ENCODE measurements at regions not wholly inside any gene's neighbourhood (a gene's known extent, or its start where the extent isn't known, plus 50 kb on each side); places are given as distances from the start of the nearest gene placed in this dataset.
"Not testable (repeated sequence)": the region's sequence is repeated elsewhere in the genome, so short reads cannot be mapped to it uniquely, and the experiment has no call there.

- no peak overlapping the region for H3K4me3 Mint-ChIP-seq
- DNase-seq = no peak
- no peak for TF ChIP-seq CTCF (IDR thresholded peaks at IDR 0.05)
- no peaks in the 10 kb centered on the region for H3K4me1 Mint-ChIP-seq (ENCODE audit: low read depth)
- no peak overlapping the region for H3K27ac Mint-ChIP-seq
- H3K27me3 Mint-ChIP-seq (ENCODE audit: insufficient read depth) = no peaks in the 10 kb centered on the region
- H3K9me3 Mint-ChIP-seq = peaks cover 42% of the 10 kb centered on the region
- no peaks in the 10 kb centered on the region for H3K36me3 Mint-ChIP-seq (ENCODE audit: low read depth)
Measured at GRCh38 chr15:22258398-22259150, 178.2 kb downstream of the OR4M2 start.

- H3K4me3 Mint-ChIP-seq; H3K4me1 Mint-ChIP-seq (ENCODE audit: low read depth); DNase-seq; H3K27ac Mint-ChIP-seq; H3K27me3 Mint-ChIP-seq (ENCODE audit: insufficient read depth); H3K36me3 Mint-ChIP-seq (ENCODE audit: low read depth): not testable (repeated sequence)
- H3K9me3 Mint-ChIP-seq = peaks cover 36% of the 10 kb centered on the region
Measured at GRCh38 chr15:22259151-22259750, 178.9 kb downstream of the OR4M2 start.

- Mint-ChIP-seq H3K27me3 (ENCODE audit: insufficient read depth) (no peaks in the 10 kb centered on the region), H3K9me3 (peaks cover 31% of the 10 kb centered on the region), H3K4me1 (ENCODE audit: low read depth) (no peaks in the 10 kb centered on the region), H3K4me3 (no peak overlapping the region), H3K27ac (no peak overlapping the region), H3K36me3 (ENCODE audit: low read depth) (no peaks in the 10 kb centered on the region)
- DNase-seq = no peak
- TF ChIP-seq CTCF (IDR thresholded peaks at IDR 0.05) = no peak
Measured at GRCh38 chr15:22259881-22260421, 179.6 kb downstream of the OR4M2 start.

GRCh38 chr15:22262613-22263020 lies 182.3 kb downstream of the OR4M2 start:
- H3K36me3 Mint-ChIP-seq (ENCODE audit: low read depth) = no peaks in the 10 kb centered on the region
- H3K9me3 Mint-ChIP-seq = peaks cover 12% of the 10 kb centered on the region
- no peak overlapping the region for H3K4me3 Mint-ChIP-seq
- no peaks in the 10 kb centered on the region for H3K27me3 Mint-ChIP-seq (ENCODE audit: insufficient read depth)
- no peak overlapping the region for H3K27ac Mint-ChIP-seq
- no peaks in the 10 kb centered on the region for H3K4me1 Mint-ChIP-seq (ENCODE audit: low read depth)
- no peak for TF ChIP-seq CTCF (IDR thresholded peaks at IDR 0.05)
- DNase-seq = no peak

GRCh38 chr15:22263738-22264137 lies 183.4 kb downstream of the OR4M2 start:
- no peaks in the 10 kb centered on the region for H3K27me3 Mint-ChIP-seq (ENCODE audit: insufficient read depth)
- H3K27ac Mint-ChIP-seq = no peak overlapping the region
- no peak for TF ChIP-seq CTCF (IDR thresholded peaks at IDR 0.05)
- no peak overlapping the region for H3K4me3 Mint-ChIP-seq
- H3K9me3 Mint-ChIP-seq = peaks cover 12% of the 10 kb centered on the region
- H3K4me1 Mint-ChIP-seq (ENCODE audit: low read depth) = no peaks in the 10 kb centered on the region
- DNase-seq = no peak
- H3K36me3 Mint-ChIP-seq (ENCODE audit: low read depth) = no peaks in the 10 kb centered on the region

GRCh38 chr15:22264272-22264671 lies 183.9 kb downstream of the OR4M2 start:
- not testable (repeated sequence) for DNase-seq; H3K4me1 Mint-ChIP-seq (ENCODE audit: low read depth); H3K27me3 Mint-ChIP-seq (ENCODE audit: insufficient read depth); H3K36me3 Mint-ChIP-seq (ENCODE audit: low read depth); H3K27ac Mint-ChIP-seq; H3K4me3 Mint-ChIP-seq
- H3K9me3 Mint-ChIP-seq = peaks cover 12% of the 10 kb centered on the region
